ENCODE measurements at regions not wholly inside any gene's neighbourhood (a gene's known extent, or its start where the extent isn't known, plus 50 kb on each side); places are given as distances from the start of the nearest gene placed in this dataset.

DNA sequence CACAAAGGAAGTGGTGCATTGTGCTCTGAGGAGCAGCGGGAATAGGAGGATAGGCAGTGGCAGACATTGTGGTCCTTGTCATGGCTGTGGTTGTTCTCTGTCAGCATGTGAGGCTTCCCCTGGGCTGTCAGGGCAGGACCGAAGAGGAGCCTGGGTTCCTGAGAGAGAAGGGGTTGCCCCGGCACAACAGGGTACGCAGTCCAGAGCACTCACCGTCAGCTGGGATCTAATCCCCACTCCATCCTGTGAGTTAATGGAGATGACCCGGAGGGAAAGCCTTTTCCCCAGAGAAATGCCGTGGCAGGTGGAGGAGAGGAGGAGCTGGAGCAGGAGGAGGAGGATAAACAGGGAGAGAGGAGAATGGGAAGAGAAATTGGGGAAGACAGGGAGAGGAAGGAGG, 396.7 kb upstream of the HS6ST1 start:
- no peaks in the 10 kb centered on the region for H3K9me3 ChIP-seq (ENCODE audit: control insufficient read depth in 2 of 2, insufficient read depth in 1 of 2, low read depth in 1 of 2, low read length in 1 of 2)
- no peak overlapping the region for H3K27ac ChIP-seq (ENCODE audit: low read depth in 2 of 2, low read length in 1 of 2)
- WGBS, 2 donors: 89 to 92% methylated on average over 7 of the region's 7 CpGs
- no peaks in the 10 kb centered on the region for H3K36me3 ChIP-seq (ENCODE audit: control insufficient read depth in 2 of 2, insufficient read depth in 2 of 2, low read length in 1 of 2)
- H3K4me3 ChIP-seq (ENCODE audit: low read depth in 1 of 2, low read length in 2 of 2): no peak overlapping the region
- no peaks in the 10 kb centered on the region for H3K27me3 ChIP-seq (ENCODE audit: control insufficient read depth in 1 of 2, insufficient read depth in 2 of 2, low read length in 2 of 2)
- no peaks in the 10 kb centered on the region for H3K4me1 ChIP-seq (ENCODE audit: control insufficient read depth in 2 of 2, insufficient read depth in 2 of 2, low read length in 1 of 2)

DNA sequence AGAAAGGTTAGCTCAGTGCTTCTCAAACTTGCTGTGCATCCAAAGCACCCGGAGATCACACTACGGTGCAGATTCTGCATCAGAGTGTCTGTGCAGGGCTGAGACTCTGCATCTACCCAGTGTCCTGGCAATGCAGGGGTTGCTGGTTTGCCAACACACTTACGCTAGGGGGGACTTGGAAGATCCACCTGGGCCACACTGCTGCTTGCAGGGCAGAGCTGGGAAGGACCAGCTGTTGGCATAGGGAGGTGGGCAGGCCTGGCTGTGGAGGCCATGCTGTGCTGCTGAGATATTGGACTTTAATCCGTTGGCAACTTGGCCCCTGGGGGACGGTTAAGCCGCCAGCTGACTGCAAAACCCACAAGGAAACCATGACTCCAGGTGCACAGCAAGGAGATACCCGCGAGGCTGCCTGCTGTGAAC, 397.6 kb upstream of the HS6ST1 start:
- no peaks in the 10 kb centered on the region for H3K27me3 ChIP-seq (ENCODE audit: control insufficient read depth in 1 of 2, insufficient read depth in 2 of 2, low read length in 2 of 2)
- WGBS, 2 donors: 75 to 81% methylated on average over 8 of the region's 8 CpGs
- H3K27ac ChIP-seq (ENCODE audit: low read depth in 2 of 2, low read length in 1 of 2): no peak overlapping the region
- no peaks in the 10 kb centered on the region for H3K36me3 ChIP-seq (ENCODE audit: control insufficient read depth in 2 of 2, insufficient read depth in 2 of 2, low read length in 1 of 2)
- no peaks in the 10 kb centered on the region for H3K9me3 ChIP-seq (ENCODE audit: control insufficient read depth in 2 of 2, insufficient read depth in 1 of 2, low read depth in 1 of 2, low read length in 1 of 2)
- no peak overlapping the region for H3K4me3 ChIP-seq (ENCODE audit: low read depth in 1 of 2, low read length in 2 of 2)
- no peaks in the 10 kb centered on the region for H3K4me1 ChIP-seq (ENCODE audit: control insufficient read depth in 2 of 2, insufficient read depth in 2 of 2, low read length in 1 of 2)

DNA sequence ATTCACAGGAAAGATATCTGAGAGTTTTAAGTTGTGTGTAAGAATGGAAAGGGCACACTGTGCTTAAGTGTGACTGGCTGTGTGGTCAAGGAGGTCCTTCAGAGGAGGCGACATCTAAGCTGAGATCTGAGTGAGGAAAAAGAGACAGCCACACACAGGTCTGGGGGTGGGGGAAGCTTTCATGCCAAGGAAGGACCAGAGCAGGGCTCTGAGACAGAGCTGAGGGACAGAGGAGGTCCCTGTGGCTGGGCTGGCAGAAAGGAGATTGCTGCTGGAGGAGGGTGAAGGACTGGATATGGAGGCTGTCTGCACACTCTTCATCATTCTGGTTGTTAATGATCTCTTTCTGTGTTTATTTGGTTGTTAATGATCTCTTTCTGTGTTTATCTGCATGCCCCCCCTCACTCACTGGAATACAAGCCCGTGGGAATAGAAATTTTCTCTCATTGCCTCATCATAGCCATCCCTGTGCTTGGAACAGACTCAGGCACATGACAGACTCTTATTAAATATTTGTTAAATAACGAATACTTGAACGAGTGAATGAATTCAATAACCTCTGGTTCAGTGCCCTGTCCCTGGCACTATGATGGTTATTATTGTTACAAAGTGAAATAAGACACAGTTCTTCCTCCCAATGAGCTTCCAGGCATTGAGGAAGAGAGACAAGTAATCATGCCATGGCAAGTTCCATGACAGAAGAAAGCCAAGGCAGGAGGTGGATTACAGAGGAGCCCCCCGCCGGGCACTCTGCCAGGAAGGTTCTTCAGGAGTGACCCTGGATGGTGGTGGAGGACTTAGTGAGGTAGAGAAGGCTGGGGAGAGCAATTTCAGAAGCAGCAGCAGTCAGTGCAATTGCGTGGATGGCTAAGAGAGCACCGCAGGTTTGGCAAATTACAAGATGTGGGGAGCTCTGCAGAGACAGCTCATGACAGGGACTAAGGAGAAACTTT, 399.4 kb upstream of the HS6ST1 start:
- no peaks in the 10 kb centered on the region for H3K9me3 ChIP-seq (ENCODE audit: control insufficient read depth in 2 of 2, insufficient read depth in 1 of 2, low read depth in 1 of 2, low read length in 1 of 2)
- H3K27ac ChIP-seq (ENCODE audit: low read depth in 2 of 2, low read length in 1 of 2): no peak overlapping the region
- no peak overlapping the region for H3K4me3 ChIP-seq (ENCODE audit: low read depth in 1 of 2, low read length in 2 of 2)
- H3K27me3 ChIP-seq (ENCODE audit: control insufficient read depth in 1 of 2, insufficient read depth in 2 of 2, low read length in 2 of 2): no peaks in the 10 kb centered on the region
- 65 to 75% methylated on average over 8 of the region's 8 CpGs for WGBS, 2 donors
- no peaks in the 10 kb centered on the region for H3K4me1 ChIP-seq (ENCODE audit: control insufficient read depth in 2 of 2, insufficient read depth in 2 of 2, low read length in 1 of 2)
- no peaks in the 10 kb centered on the region for H3K36me3 ChIP-seq (ENCODE audit: control insufficient read depth in 2 of 2, insufficient read depth in 2 of 2, low read length in 1 of 2)

DNA sequence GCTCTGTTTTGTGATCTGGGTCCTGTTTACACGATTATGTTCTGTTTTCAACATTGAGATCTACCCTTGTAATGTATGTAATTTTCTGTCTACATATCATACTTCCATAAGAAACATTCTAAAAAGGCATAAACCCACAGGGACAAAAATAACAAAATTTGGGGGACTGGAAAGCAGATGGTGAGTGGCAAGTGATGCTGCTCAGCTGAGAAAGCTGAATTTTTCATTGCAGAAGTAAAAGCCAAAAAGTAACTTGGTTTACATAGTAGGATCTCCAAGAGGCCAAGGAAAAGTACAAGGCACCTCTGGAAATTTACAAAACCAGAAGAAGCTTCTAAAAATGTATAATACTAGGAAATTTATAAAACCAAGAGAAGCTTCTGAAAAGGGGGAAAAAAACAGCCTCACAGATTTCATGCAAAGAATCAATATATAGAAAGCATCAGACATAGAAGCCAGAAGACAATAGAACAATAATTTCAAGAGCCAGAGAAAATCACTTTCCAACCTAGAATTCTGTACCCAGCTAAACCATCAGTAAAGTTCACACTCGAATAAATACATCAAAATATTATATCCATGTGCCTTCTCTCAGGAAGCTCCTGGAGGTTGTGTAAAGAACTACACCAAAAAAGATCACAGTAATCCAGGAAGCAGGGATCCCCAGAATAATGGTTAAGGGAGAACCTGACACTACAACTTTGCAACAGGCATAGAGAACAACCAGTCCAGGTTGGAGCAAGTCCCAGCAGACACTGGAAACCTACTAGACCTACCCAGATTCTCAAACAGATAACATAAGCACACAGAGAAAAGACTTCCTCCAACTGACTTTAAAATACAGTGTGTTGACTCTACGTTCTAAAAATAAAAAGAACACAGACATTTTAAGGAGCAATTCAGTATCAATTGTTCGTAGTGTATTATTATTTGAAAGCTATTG, 401.7 kb upstream of the HS6ST1 start:
- Histone ChIP-seq H3K4me3 (ENCODE audit: low read depth in 1 of 2, low read length in 2 of 2) (no peak overlapping the region), H3K27ac (ENCODE audit: low read depth in 2 of 2, low read length in 1 of 2) (no peak overlapping the region), H3K27me3 (ENCODE audit: control insufficient read depth in 1 of 2, insufficient read depth in 2 of 2, low read length in 2 of 2) (no peaks in the 10 kb centered on the region), H3K4me1 (ENCODE audit: control insufficient read depth in 2 of 2, insufficient read depth in 2 of 2, low read length in 1 of 2) (peaks cover 0 to 3% of the 10 kb centered on the region in 2 donors), H3K9me3 (ENCODE audit: control insufficient read depth in 2 of 2, insufficient read depth in 1 of 2, low read depth in 1 of 2, low read length in 1 of 2) (no peaks in the 10 kb centered on the region), H3K36me3 (ENCODE audit: control insufficient read depth in 2 of 2, insufficient read depth in 2 of 2, low read length in 1 of 2) (no peaks in the 10 kb centered on the region)
- 74 to 83% methylated on average over 4 of the region's 4 CpGs for WGBS, 2 donors

DNA sequence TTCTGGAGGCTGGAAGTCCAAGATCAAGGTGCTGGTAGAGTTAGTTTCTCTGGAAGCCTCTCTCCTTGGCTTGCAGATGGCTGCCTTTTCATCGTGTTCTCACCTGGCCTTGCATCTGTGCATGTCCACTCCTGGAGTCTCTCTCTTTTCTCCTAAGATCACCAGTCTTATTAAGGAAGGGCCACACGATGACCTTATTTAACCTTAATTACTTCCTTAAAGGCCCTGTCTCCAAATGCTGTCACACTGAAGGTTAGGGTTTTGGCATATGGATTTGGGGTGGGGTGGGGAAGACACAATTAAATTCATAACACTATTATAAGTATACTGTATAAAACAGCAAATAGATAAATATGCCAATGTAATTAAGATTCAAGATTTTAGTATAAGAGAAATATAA, 402.4 kb upstream of the HS6ST1 start:
- Histone ChIP-seq H3K9me3 (ENCODE audit: control insufficient read depth in 2 of 2, insufficient read depth in 1 of 2, low read depth in 1 of 2, low read length in 1 of 2) (no peaks in the 10 kb centered on the region), H3K4me1 (ENCODE audit: control insufficient read depth in 2 of 2, insufficient read depth in 2 of 2, low read length in 1 of 2) (peaks cover 0 to 3% of the 10 kb centered on the region in 2 donors), H3K27me3 (ENCODE audit: control insufficient read depth in 1 of 2, insufficient read depth in 2 of 2, low read length in 2 of 2) (no peaks in the 10 kb centered on the region), H3K36me3 (ENCODE audit: control insufficient read depth in 2 of 2, insufficient read depth in 2 of 2, low read length in 1 of 2) (no peaks in the 10 kb centered on the region), H3K4me3 (ENCODE audit: low read depth in 1 of 2, low read length in 2 of 2) (no peak overlapping the region), H3K27ac (ENCODE audit: low read depth in 2 of 2, low read length in 1 of 2) (no peak overlapping the region)
- WGBS, 2 donors: 95 to 98% methylated on average over 2 of the region's 2 CpGs

GRCh38 chr2:128722489-128722888, 403.8 kb upstream of the HS6ST1 start:
- 77 to 80% methylated on average over 1 of the region's 1 CpG for WGBS, 2 donors
- Histone ChIP-seq H3K27ac (ENCODE audit: low read depth in 2 of 2, low read length in 1 of 2) (no peak overlapping the region), H3K4me3 (ENCODE audit: low read depth in 1 of 2, low read length in 2 of 2) (no peak overlapping the region), H3K36me3 (ENCODE audit: control insufficient read depth in 2 of 2, insufficient read depth in 2 of 2, low read length in 1 of 2) (no peaks in the 10 kb centered on the region), H3K4me1 (ENCODE audit: control insufficient read depth in 2 of 2, insufficient read depth in 2 of 2, low read length in 1 of 2) (peaks cover 0 to 3% of the 10 kb centered on the region in 2 donors), H3K27me3 (ENCODE audit: control insufficient read depth in 1 of 2, insufficient read depth in 2 of 2, low read length in 2 of 2) (no peaks in the 10 kb centered on the region), H3K9me3 (ENCODE audit: control insufficient read depth in 2 of 2, insufficient read depth in 1 of 2, low read depth in 1 of 2, low read length in 1 of 2) (no peaks in the 10 kb centered on the region)

DNA sequence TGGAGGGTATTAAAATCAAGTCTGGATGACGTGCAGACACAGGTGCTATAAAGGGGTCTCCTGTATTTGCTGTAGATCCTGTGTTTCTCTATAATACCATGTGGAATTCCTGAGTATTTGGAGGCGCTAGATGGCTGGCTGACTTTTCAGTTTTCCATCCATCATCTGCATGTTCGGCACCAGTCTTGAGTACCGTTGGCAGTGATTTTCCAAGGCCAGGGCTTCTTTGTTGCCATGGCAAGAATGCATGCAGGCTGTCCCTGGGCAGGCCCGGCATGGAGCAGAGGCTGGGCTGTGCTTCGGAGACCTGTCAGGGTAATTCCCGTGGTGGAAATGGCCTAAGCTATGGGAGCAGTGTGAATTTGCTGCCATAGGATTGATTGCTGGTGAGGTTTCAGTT, 405.9 kb upstream of the HS6ST1 start:
- no peaks in the 10 kb centered on the region for H3K36me3 ChIP-seq (ENCODE audit: control insufficient read depth in 2 of 2, insufficient read depth in 2 of 2, low read length in 1 of 2)
- no peaks in the 10 kb centered on the region for H3K9me3 ChIP-seq (ENCODE audit: control insufficient read depth in 2 of 2, insufficient read depth in 1 of 2, low read depth in 1 of 2, low read length in 1 of 2)
- no peaks in the 10 kb centered on the region for H3K27me3 ChIP-seq (ENCODE audit: control insufficient read depth in 1 of 2, insufficient read depth in 2 of 2, low read length in 2 of 2)
- H3K4me1 ChIP-seq (ENCODE audit: control insufficient read depth in 2 of 2, insufficient read depth in 2 of 2, low read length in 1 of 2): peaks cover 3% of the 10 kb centered on the region in 2 donors
- no peak overlapping the region for H3K27ac ChIP-seq (ENCODE audit: low read depth in 2 of 2, low read length in 1 of 2)
- H3K4me3 ChIP-seq (ENCODE audit: low read depth in 1 of 2, low read length in 2 of 2): no peak overlapping the region
- WGBS, 2 donors: 84 to 90% methylated on average over 7 of the region's 7 CpGs

DNA sequence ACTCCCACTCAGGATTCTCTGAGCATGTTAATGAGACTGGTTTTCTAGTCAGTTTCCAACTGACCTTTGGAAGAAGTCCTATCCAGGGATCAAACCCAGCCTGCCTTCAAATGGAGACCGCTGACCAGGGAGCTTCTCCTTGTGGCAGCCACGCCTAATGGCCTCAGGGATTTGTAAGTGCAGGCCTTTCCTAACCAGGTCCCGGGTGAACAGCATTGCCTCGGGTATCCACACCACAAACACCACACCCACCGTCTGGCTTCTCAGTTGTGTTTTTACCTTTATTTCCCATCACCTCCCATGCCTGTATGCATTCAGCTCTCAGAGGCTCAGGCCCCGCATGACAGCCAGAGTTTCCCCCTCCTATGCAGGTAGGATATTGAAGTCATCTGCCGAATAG, 406.3 kb upstream of the HS6ST1 start:
- no peaks in the 10 kb centered on the region for H3K27me3 ChIP-seq (ENCODE audit: control insufficient read depth in 1 of 2, insufficient read depth in 2 of 2, low read length in 2 of 2)
- H3K9me3 ChIP-seq (ENCODE audit: control insufficient read depth in 2 of 2, insufficient read depth in 1 of 2, low read depth in 1 of 2, low read length in 1 of 2): no peaks in the 10 kb centered on the region
- no peak overlapping the region for H3K27ac ChIP-seq (ENCODE audit: low read depth in 2 of 2, low read length in 1 of 2)
- 62 to 73% methylated on average over 7 of the region's 7 CpGs for WGBS, 2 donors
- H3K36me3 ChIP-seq (ENCODE audit: control insufficient read depth in 2 of 2, insufficient read depth in 2 of 2, low read length in 1 of 2): no peaks in the 10 kb centered on the region
- peaks cover 3% of the 10 kb centered on the region in 2 donors for H3K4me1 ChIP-seq (ENCODE audit: control insufficient read depth in 2 of 2, insufficient read depth in 2 of 2, low read length in 1 of 2)
- H3K4me3 ChIP-seq (ENCODE audit: low read depth in 1 of 2, low read length in 2 of 2): no peak overlapping the region

DNA sequence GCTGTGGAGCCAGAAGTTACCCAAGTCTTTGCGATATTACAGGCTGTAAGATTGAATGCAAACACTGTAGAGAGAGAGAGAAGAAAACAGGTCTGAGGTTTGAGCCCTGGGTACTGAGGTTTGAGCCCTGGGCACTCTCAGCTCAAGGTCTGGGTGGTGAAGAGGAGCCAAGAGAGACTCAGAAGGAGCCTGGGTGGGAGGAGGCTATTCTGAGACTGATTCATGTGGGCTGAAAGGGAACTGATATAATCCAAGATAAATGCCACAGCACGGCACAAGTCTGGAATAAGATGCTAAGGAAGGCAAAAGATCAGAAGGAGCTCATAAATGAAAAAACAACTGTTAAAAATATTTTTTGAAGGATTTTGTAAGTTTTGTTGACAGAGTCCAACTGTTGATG, 407.6 kb upstream of the HS6ST1 start:
- H3K4me3 ChIP-seq (ENCODE audit: low read depth in 1 of 2, low read length in 2 of 2): no peak overlapping the region
- H3K36me3 ChIP-seq (ENCODE audit: control insufficient read depth in 2 of 2, insufficient read depth in 2 of 2, low read length in 1 of 2): no peaks in the 10 kb centered on the region
- no peak overlapping the region for H3K27ac ChIP-seq (ENCODE audit: low read depth in 2 of 2, low read length in 1 of 2)
- WGBS, 2 donors: 60 to 73% methylated on average over 2 of the region's 2 CpGs
- H3K9me3 ChIP-seq (ENCODE audit: control insufficient read depth in 2 of 2, insufficient read depth in 1 of 2, low read depth in 1 of 2, low read length in 1 of 2): no peaks in the 10 kb centered on the region
- H3K4me1 ChIP-seq (ENCODE audit: control insufficient read depth in 2 of 2, insufficient read depth in 2 of 2, low read length in 1 of 2): peaks cover 3% of the 10 kb centered on the region in 2 donors
- no peaks in the 10 kb centered on the region for H3K27me3 ChIP-seq (ENCODE audit: control insufficient read depth in 1 of 2, insufficient read depth in 2 of 2, low read length in 2 of 2)
